Vagina (tissue), 2 donors: ENCODE measurements at regions not wholly inside any gene's neighbourhood (a gene's known extent, or its start where the extent isn't known, plus 50 kb on each side); places are given as distances from the start of the nearest gene placed in this dataset.

Source experiments
- DNase-seq, 2 donors: peaks; one replicate each; pipeline ENCODE4 v3.0.0-alpha.2; 2017; ENCODE audit errors: extremely low spot score in 2 of 2
- H3K27ac ChIP-seq: fragments of 200-600 bp; sonication (generic); one replicate; pipeline ENCODE4 v1.5.1; 2019
- H3K27me3 ChIP-seq: fragments of 200-600 bp; sonication (generic); one replicate; pipeline ENCODE4 v1.5.1; 2019
- H3K36me3 ChIP-seq, 2 donors: fragments of 200-600 bp; sonication (generic); one replicate each; pipeline ENCODE4 v1.5.1; 2017 to 2019
- H3K4me1 ChIP-seq: fragments of 200-600 bp; sonication (generic); one replicate; pipeline ENCODE4 v1.5.1; 2019
- H3K4me3 ChIP-seq, 2 donors: fragments of 200-600 bp; sonication (generic); 1 replicate in 1 of 2; 2 replicates in 1 of 2; pipeline ENCODE4 v1.5.1; 2016 to 2019
- H3K9me3 ChIP-seq: fragments of 200-600 bp; sonication (generic); one replicate; pipeline ENCODE4 v1.5.1; 2019
- POLR2A ChIP-seq, 2 donors: fragments of 450-650 bp; IDR thresholded peaks; one replicate each; pipeline ENCODE4 v1.6.1; 2017; ENCODE audit warnings: antibody characterized with exemption in 2 of 2, mild to moderate bottlenecking in 2 of 2, moderate library complexity in 2 of 2
- POLR2AphosphoS5 ChIP-seq, 2 donors: sonication (generic); formaldehyde crosslinking; IDR thresholded peaks; one replicate each; pipeline ENCODE4 v1.9.0; 2017; ENCODE audit warnings: antibody characterized with exemption in 2 of 2, mild to moderate bottlenecking in 2 of 2, low read depth in 1 of 2; ENCODE audit not compliant: insufficient read depth in 1 of 2
- intact Hi-C: fragments of 100-400 bp; cut with DNase I; formaldehyde crosslinking; loops from one replicate; pipeline ENCODE4 v1.15.1; 2023
- TF ChIP-seq, protein P1 (sequence below), 3 experiments: fragments of 450-650 bp in 2 of 3; fragments of 200-600 bp in 1 of 3; sonication (generic) in 1 of 3; IDR thresholded peaks; one replicate each; pipeline ENCODE4 v1.5.1; 2017 to 2019; ENCODE audit warnings: antibody characterized with exemption in 3 of 3, mild to moderate bottlenecking in 2 of 3, moderate library complexity in 2 of 3

- Histone ChIP-seq H3K27me3 (no peaks in the 10 kb centered on the region), H3K36me3 (no peaks in the 10 kb centered on the region), H3K4me3 (no peak overlapping the region), H3K4me1 (no peaks in the 10 kb centered on the region), H3K9me3 (no peaks in the 10 kb centered on the region), H3K27ac (no peak overlapping the region)
- intact Hi-C loops: no loop called here
- no peak for TF ChIP-seq POLR2AphosphoS5 (IDR thresholded peaks at IDR 0.05; ENCODE audit: insufficient read depth in 1 of 2, low read depth in 1 of 2)
- TF ChIP-seq POLR2A (IDR thresholded peaks at IDR 0.05): no peak
- TF ChIP-seq, protein P1, sequence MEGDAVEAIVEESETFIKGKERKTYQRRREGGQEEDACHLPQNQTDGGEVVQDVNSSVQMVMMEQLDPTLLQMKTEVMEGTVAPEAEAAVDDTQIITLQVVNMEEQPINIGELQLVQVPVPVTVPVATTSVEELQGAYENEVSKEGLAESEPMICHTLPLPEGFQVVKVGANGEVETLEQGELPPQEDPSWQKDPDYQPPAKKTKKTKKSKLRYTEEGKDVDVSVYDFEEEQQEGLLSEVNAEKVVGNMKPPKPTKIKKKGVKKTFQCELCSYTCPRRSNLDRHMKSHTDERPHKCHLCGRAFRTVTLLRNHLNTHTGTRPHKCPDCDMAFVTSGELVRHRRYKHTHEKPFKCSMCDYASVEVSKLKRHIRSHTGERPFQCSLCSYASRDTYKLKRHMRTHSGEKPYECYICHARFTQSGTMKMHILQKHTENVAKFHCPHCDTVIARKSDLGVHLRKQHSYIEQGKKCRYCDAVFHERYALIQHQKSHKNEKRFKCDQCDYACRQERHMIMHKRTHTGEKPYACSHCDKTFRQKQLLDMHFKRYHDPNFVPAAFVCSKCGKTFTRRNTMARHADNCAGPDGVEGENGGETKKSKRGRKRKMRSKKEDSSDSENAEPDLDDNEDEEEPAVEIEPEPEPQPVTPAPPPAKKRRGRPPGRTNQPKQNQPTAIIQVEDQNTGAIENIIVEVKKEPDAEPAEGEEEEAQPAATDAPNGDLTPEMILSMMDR (IDR thresholded peaks at IDR 0.05): no peak
- DNase-seq: no peak
Observed at GRCh38 chr3:124439603-124440002, 290.6 kb upstream of the UMPS start.

GRCh38 chr3:124441766-124442165, 288.5 kb upstream of the UMPS start:
- Histone ChIP-seq H3K9me3 (no peaks in the 10 kb centered on the region), H3K27ac (no peak overlapping the region), H3K36me3 (no peaks in the 10 kb centered on the region), H3K4me3 (no peak overlapping the region), H3K4me1 (no peaks in the 10 kb centered on the region), H3K27me3 (no peaks in the 10 kb centered on the region)
- DNase-seq: no peak
- TF ChIP-seq POLR2AphosphoS5 (IDR thresholded peaks at IDR 0.05; ENCODE audit: insufficient read depth in 1 of 2, low read depth in 1 of 2) (no peak), POLR2A (IDR thresholded peaks at IDR 0.05) (no peak)
- TF ChIP-seq, protein P1 (IDR thresholded peaks at IDR 0.05): no peak
- intact Hi-C loops: no loop called here

GRCh38 chr3:124442463-124442862, 287.8 kb upstream of the UMPS start:
- Histone ChIP-seq H3K9me3 (no peaks in the 10 kb centered on the region), H3K27me3 (no peaks in the 10 kb centered on the region), H3K36me3 (no peaks in the 10 kb centered on the region), H3K4me3 (no peak overlapping the region), H3K27ac (no peak overlapping the region), H3K4me1 (no peaks in the 10 kb centered on the region)
- TF ChIP-seq POLR2AphosphoS5 (IDR thresholded peaks at IDR 0.05; ENCODE audit: insufficient read depth in 1 of 2, low read depth in 1 of 2): no peak
- no peak for TF ChIP-seq POLR2A (IDR thresholded peaks at IDR 0.05)
- TF ChIP-seq, protein P1 (IDR thresholded peaks at IDR 0.05): no peak
- DNase-seq: no peak
- intact Hi-C loops: no loop called here

GRCh38 chr3:124443446-124443845, 286.8 kb upstream of the UMPS start:
- Histone ChIP-seq H3K4me1 (no peaks in the 10 kb centered on the region), H3K36me3 (no peaks in the 10 kb centered on the region), H3K27ac (no peak overlapping the region), H3K4me3 (no peak overlapping the region), H3K9me3 (no peaks in the 10 kb centered on the region), H3K27me3 (no peaks in the 10 kb centered on the region)
- no peak for DNase-seq
- TF ChIP-seq, protein P1 (IDR thresholded peaks at IDR 0.05): no peak
- TF ChIP-seq POLR2A (IDR thresholded peaks at IDR 0.05) (no peak), POLR2AphosphoS5 (IDR thresholded peaks at IDR 0.05; ENCODE audit: insufficient read depth in 1 of 2, low read depth in 1 of 2) (no peak)
- intact Hi-C loops: no loop called here

- TF ChIP-seq POLR2AphosphoS5 (IDR thresholded peaks at IDR 0.05; ENCODE audit: insufficient read depth in 1 of 2, low read depth in 1 of 2) (no peak), POLR2A (IDR thresholded peaks at IDR 0.05) (no peak)
- TF ChIP-seq, protein P1 (IDR thresholded peaks at IDR 0.05): no peak
- Histone ChIP-seq H3K36me3 (no peaks in the 10 kb centered on the region), H3K4me3 (no peak overlapping the region), H3K4me1 (no peaks in the 10 kb centered on the region), H3K27ac (no peak overlapping the region), H3K27me3 (no peaks in the 10 kb centered on the region), H3K9me3 (no peaks in the 10 kb centered on the region)
- intact Hi-C loops: no loop called here
- no peak for DNase-seq
Observed at GRCh38 chr3:124444075-124444474, 286.2 kb upstream of the UMPS start.
